HepG2 (cell line): ENCODE measurements at regions not wholly inside any gene's neighbourhood (a gene's known extent, or its start where the extent isn't known, plus 50 kb on each side); places are given as distances from the start of the nearest gene placed in this dataset.

ENCODE experiments used
- ATAC-seq: fragments of 200-7000 bp; cut with Tn5 transposase; 3 replicates; pipeline ENCODE4 v1.9.1; 2020; ENCODE audit warnings: mild to moderate bottlenecking, moderate library complexity
- BruUV-seq: library from RNA; stranded (reverse); fragments of 400-500 nt; replicated peaks from 2 replicates; lab custom pipeline; 2021; lab: Mats Ljungman, UMichigan
- CTCF ChIA-PET: fragments of 300-600 bp; formaldehyde crosslinking; extraction: SDS; loops from one replicate; lab custom pipeline; 2021; ENCODE audit warnings: low total read pairs, inconsistent platforms, low intra/inter-chr PET ratio; lab: Yijun Ruan, JAX
- POLR2A ChIA-PET: fragments of 350-600 bp; sonication (Branson Sonifier 250); formaldehyde crosslinking; loops from one replicate; lab custom pipeline; 2020; ENCODE audit warnings: antibody characterized with exemption, inconsistent platforms; lab: Yijun Ruan, JAX
- DNase-seq: peaks from one replicate; pipeline ENCODE4 v3.0.0-alpha.2; 2015; ENCODE audit warnings: low spot score
- FAIRE-seq: peaks from 3 replicates; lab custom pipeline; 2011; peaks lifted over from hg19 to GRCh38; lab: Jason Lieb, UNC
- H2AFZ ChIP-seq: one replicate; pipeline ENCODE4 v1.6.1; 2011; ENCODE audit warnings: low read length, inconsistent platforms
- H3K27ac ChIP-seq: fragments of 300-600 bp; 3 replicates; pipeline ENCODE4 v1.8.0; 2011; ENCODE audit warnings: mixed run types, mild to moderate bottlenecking, mixed read lengths, low read length, inconsistent platforms; ENCODE audit not compliant: insufficient read depth; ENCODE audit errors: extremely low read length
- H3K27me3 ChIP-seq, 2 experiments: fragments of 200-600 bp in 1 of 2; 2 replicates in 1 of 2; 3 replicates in 1 of 2; pipeline versions ENCODE4 v1.6.0 to v1.8.0; 2011; ENCODE audit warnings: low read length in 2 of 2, mild to moderate bottlenecking in 2 of 2, moderate library complexity in 2 of 2, inconsistent platforms in 1 of 2; ENCODE audit not compliant: insufficient read depth in 2 of 2, control insufficient read depth in 1 of 2
- H3K36me3 ChIP-seq, 2 experiments: fragments of 200-600 bp in 1 of 2; replicated peaks in 1 of 2; 2 replicates in 1 of 2; 3 replicates in 1 of 2; pipeline versions ENCODE4 v1.5.1 to v1.8.0; 2011; ENCODE audit warnings: low read length in 2 of 2, inconsistent platforms in 1 of 2; ENCODE audit not compliant: insufficient read depth in 2 of 2, control insufficient read depth in 1 of 2
- H3K4me1 ChIP-seq: 2 replicates; pipeline ENCODE4 v1.5.1; 2012; ENCODE audit warnings: low read length, inconsistent platforms; ENCODE audit not compliant: insufficient read depth
- H3K4me2 ChIP-seq: 2 replicates; pipeline ENCODE4 v1.6.0; 2011; ENCODE audit warnings: low read depth, low read length, inconsistent platforms
- H3K4me3 ChIP-seq, 3 experiments: fragments of 200-600 bp in 1 of 3; sonication (generic), shearing (Covaris generic) in 1 of 3; replicated peaks in 1 of 3; 2 replicates each; pipeline ENCODE4 v1.5.1; 2011 to 2016; ENCODE audit warnings: low read length in 3 of 3, inconsistent platforms in 2 of 3, low read depth in 2 of 3, mild to moderate bottlenecking in 2 of 3, control low read depth in 1 of 3, mixed read lengths in 1 of 3; ENCODE audit not compliant: insufficient read depth in 1 of 3
- H3K79me2 ChIP-seq: one replicate; pipeline ENCODE4 v1.6.1; 2011; ENCODE audit warnings: low read length, inconsistent platforms; ENCODE audit not compliant: insufficient read depth
- H3K9ac ChIP-seq: 2 replicates; pipeline ENCODE4 v1.6.0; 2011; ENCODE audit warnings: mild to moderate bottlenecking, low read depth, low read length, inconsistent platforms; ENCODE audit not compliant: insufficient read depth
- H3K9me3 ChIP-seq: 2 replicates; pipeline ENCODE4 v1.5.1; 2012; ENCODE audit warnings: mild to moderate bottlenecking, low read length
- H4K20me1 ChIP-seq: 2 replicates; pipeline ENCODE4 v1.6.0; 2011; ENCODE audit warnings: inconsistent platforms, mild to moderate bottlenecking, low read length, moderate library complexity; ENCODE audit not compliant: insufficient read depth
- TFAP4 ChIP-seq: sonication (generic); IDR thresholded peaks from 2 replicates; pipeline ENCODE4 v1.6.1; 2016; ENCODE audit warnings: low read depth, borderline replicate concordance
- WGBS: methylation state at CpG from one replicate; pipeline ENCODE4 v1.1.6; 2017; ENCODE audit warnings: low lambda C conversion rate; 5-methylcytosine and 5-hydroxymethylcytosine counted together
- in situ Hi-C: cut with HindIII; loops from 2 replicates; pipeline ENCODE4 v1.10.0; 2017; ENCODE audit warnings: low pct_unique_long_range_greater_than_20kb; ENCODE audit not compliant: extremely low pct_ligation_motif_present
- intact Hi-C: fragments of 100-400 bp; cut with micrococcal nuclease; formaldehyde crosslinking; loops from one replicate; pipeline ENCODE4 v1.10.0; 2022; ENCODE audit not compliant: unreplicated experiment
- TF ChIP-seq, protein P1 (sequence below): sonication (generic); formaldehyde crosslinking; conservative IDR thresholded peaks from 2 replicates; pipeline ENCODE4 v1.4.0; 2020; ENCODE audit warnings: missing genetic modification reagents
- TF ChIP-seq, protein P2 (sequence below): sonication (generic); formaldehyde crosslinking; IDR thresholded peaks from 2 replicates; pipeline ENCODE4 v1.4.0; 2020; ENCODE audit warnings: missing genetic modification reagents

GRCh38 chr10:44262551-44263251 lies 122.2 kb downstream of the CXCL12 start:
- Histone ChIP-seq H3K79me2 (no peaks in the 10 kb centered on the region), H3K9ac (no peak overlapping the region), H3K27ac (no peak overlapping the region), H3K4me2 (no peak overlapping the region), H3K27me3 (no peaks in the 10 kb centered on the region), H3K4me1 (peaks cover 44% of the 10 kb centered on the region), H2AFZ (no peak overlapping the region), H3K9me3 (peaks cover 19% of the 10 kb centered on the region), H4K20me1 (no peaks in the 10 kb centered on the region), H3K36me3 (no peaks in the 10 kb centered on the region), H3K4me3 (no peak overlapping the region)
- 97% methylated on average over 6 of the region's 6 CpGs for WGBS
- no TSS peak for BruUV-seq
- CTCF ChIA-PET = no interaction called here
- in situ Hi-C loops (no loop called here), intact Hi-C loops (no loop called here)
- FAIRE-seq = no peak
- POLR2A ChIA-PET = no interaction called here
- ATAC-seq = no peak
- DNase-seq = no peak
- TF ChIP-seq, protein P1, sequence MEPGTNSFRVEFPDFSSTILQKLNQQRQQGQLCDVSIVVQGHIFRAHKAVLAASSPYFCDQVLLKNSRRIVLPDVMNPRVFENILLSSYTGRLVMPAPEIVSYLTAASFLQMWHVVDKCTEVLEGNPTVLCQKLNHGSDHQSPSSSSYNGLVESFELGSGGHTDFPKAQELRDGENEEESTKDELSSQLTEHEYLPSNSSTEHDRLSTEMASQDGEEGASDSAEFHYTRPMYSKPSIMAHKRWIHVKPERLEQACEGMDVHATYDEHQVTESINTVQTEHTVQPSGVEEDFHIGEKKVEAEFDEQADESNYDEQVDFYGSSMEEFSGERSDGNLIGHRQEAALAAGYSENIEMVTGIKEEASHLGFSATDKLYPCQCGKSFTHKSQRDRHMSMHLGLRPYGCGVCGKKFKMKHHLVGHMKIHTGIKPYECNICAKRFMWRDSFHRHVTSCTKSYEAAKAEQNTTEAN (CRISPR knock-in tag) = no peak
- TF ChIP-seq, protein P2, sequence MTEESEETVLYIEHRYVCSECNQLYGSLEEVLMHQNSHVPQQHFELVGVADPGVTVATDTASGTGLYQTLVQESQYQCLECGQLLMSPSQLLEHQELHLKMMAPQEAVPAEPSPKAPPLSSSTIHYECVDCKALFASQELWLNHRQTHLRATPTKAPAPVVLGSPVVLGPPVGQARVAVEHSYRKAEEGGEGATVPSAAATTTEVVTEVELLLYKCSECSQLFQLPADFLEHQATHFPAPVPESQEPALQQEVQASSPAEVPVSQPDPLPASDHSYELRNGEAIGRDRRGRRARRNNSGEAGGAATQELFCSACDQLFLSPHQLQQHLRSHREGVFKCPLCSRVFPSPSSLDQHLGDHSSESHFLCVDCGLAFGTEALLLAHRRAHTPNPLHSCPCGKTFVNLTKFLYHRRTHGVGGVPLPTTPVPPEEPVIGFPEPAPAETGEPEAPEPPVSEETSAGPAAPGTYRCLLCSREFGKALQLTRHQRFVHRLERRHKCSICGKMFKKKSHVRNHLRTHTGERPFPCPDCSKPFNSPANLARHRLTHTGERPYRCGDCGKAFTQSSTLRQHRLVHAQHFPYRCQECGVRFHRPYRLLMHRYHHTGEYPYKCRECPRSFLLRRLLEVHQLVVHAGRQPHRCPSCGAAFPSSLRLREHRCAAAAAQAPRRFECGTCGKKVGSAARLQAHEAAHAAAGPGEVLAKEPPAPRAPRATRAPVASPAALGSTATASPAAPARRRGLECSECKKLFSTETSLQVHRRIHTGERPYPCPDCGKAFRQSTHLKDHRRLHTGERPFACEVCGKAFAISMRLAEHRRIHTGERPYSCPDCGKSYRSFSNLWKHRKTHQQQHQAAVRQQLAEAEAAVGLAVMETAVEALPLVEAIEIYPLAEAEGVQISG (CRISPR knock-in tag) = no peak
- no peak for TF ChIP-seq TFAP4
